HG03064 (cell line): ENCODE measurements at regions not wholly inside any gene's neighbourhood (a gene's known extent, or its start where the extent isn't known, plus 50 kb on each side); places are given as distances from the start of the nearest gene placed in this dataset.

Source experiments
- ATAC-seq: cut with Tn5 transposase; IDR thresholded peaks from one replicate; pipeline ENCODE4 v1.9.1; 2021; ENCODE audit warnings: low read depth; ENCODE audit not compliant: unreplicated experiment

- ATAC-seq = no peak
Observed at GRCh38 chr10:78404296-78404695, 370.6 kb downstream of the RPS24 start.

- no peak for ATAC-seq
Observed at GRCh38 chr10:78405231-78405630, 371.6 kb downstream of the RPS24 start.

GRCh38 chr10:78405736-78406135, 372.1 kb downstream of the RPS24 start:
- ATAC-seq = no peak

- ATAC-seq = no peak
Observed at GRCh38 chr10:78406648-78407008, 373.0 kb downstream of the RPS24 start.

DNA sequence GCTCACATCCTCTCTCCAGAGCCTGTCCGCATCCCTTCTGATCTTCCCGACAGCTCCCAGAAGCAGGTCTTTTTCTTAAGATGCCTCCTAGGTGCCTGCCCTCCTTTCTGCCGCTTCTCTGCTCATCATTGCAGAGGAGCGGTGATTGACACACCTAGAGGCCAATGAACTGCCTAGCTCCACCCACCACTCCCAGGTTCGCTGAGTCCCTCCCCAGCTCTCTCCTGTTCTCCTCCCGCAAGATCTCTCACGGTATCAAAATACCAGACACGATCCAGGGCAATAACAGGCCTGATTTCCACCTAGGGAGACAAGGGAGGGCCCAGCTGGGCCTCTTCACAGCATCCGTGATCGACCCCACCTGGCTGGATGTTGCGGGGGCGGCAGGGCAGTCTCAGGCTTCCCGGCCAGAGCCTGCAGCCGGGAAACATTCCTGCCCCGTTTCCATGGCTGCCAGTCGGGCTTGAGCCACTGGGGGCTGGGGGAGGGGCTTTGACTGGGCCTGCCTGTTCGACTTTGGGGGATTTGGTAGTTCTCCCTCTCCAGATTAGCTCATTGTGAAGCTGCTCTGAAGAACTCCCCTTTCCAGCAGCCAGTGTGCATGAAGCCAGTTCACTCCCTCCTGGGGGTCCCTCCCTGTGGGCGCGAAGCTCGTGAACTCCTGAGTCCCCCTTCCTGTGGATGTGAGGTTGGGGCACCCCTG, 373.5 kb downstream of the RPS24 start:
- no peak for ATAC-seq

DNA sequence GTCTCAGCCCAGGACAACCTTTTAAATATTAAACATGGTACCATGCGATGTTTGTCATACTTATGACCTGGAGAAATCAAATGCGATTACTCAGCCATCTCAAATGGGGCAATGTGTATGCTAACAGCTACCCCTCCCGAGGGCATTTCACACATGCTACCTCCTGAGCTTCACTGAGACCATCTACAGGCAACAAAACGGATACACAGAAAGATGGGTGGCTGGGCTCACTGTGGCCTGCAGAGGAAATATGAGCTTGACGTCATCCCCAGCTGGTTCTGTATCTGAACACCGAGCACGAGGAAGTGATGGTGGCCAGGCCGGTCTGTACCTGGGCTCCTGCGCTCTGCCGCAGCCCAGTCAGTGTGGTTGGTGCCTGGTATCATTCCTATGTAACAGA, 374.3 kb downstream of the RPS24 start:
- no peak for ATAC-seq

DNA sequence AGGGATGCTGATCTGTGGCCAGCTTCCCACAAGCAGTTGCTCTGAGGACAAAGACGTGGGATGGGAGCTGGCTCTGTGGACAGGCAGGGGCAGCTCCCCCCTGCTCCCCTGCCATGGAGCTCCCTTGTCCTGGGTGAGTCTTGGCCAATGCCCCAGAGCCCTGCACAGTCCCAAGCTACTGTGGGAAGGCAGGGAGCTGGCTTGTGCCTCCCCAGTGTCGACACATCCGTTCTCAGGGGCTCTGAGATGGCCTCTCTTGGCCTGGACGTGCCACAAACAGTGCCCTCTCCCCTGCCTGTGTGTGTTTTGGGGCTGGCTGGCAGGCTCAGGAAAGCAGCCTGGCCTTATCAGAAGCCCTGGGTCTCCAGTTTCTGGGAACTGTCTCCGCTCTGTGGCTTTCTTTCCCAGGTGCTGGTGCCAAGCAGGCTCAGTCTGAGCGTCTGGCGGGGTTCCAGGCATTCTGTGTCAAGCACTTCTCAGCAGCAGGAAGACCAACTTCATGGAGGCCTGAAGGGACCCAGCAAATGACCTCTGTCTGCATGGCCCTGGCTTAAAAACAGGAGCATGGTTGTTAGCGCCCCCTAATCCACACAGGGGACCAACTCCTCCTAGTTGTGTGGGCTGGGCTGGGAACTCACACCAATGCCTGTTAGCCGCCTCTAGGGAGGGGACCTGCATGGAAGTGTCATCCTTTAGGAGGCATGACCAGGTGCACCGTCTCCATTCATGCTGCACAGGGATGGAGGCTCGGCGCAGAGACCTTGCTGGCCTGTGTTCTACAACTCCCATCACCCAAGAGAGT, 375.2 kb downstream of the RPS24 start:
- ATAC-seq = no peak

- ATAC-seq = no peak
Observed at GRCh38 chr10:78410046-78410965, 376.6 kb downstream of the RPS24 start.

DNA sequence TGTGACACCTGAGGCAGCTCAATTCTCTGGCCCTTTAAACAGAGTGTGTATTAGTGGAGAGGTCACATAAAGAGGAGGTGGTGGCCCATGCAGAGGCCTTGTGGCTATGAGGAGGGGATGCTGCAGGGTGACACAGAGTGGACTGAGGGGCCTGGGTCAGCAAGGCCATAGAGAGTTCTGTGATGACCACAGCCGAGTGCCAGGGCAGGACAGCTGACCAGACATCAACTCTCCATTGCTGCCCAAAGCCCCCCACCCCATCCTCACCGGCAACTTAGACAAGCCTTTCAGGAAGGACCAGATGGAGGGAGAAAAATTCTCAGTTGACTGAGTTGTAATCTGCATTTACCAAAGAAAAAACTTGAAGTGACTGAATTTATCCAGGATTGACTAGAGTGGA, 378.1 kb downstream of the RPS24 start:
- no peak for ATAC-seq

DNA sequence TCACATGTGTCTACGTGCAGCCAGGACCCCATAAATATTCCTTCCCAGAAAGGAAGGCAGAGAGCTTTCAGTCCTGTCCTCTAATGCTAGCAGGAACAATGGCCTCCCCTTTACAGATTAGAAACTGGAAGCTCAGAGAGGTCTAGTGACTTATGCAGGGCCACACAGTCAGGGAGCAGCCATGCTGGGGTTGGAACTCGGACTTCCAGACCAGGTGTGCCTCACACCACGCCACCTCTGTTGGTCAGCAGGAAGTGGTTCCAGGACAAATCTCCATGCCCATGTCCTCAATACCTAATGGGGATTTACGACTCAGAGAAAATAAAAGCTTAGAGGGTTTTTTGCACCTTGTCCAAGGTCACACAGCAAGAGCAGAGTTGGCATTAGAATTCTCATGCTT, 378.9 kb downstream of the RPS24 start:
- no peak for ATAC-seq

DNA sequence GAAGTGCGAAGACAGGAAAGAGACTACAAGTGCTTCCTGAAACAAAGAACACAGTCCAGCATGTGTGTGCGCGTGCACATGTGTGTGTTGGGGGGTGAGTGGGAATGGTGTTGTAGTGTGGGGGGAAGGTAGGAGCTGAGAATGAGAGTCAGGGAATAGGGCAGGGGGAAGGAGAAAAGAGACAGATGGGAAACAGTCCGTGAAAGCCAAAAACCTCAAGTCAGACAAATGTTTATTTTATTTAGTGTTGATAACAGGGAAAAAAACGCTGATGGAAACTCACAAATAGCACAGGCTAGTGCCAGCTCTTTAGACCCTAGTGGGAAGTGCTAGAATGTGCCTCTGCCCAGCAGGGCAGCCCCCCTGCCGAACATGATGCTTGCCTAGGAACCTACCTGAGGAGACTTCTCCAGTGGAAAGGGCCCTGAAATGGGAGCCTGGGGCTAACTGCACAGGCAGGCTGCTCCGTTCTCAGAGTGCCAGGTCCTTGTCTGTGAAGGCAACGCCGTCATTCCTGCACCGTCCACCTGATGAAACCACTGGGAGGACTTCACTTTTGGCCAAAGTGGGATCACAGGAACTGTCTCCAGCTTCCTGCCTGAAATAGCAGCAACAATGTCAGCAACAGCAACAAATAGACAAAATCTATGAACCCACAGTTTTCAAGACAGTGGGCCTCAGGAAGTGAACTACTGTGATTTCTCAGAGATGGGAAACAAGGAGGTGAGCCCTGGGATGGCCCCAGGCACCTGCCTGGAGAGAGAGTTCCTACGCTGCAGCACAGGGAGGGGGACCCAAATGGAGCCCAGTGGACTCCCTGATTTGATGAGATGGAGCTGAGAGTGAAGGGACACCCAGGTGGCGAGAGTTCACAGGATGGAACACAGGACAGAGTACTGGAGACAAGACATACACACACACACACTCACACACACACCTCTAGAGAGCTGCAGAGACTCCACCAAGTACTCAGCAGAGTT, 379.7 kb downstream of the RPS24 start:
- no peak for ATAC-seq

GRCh38 chr10:78414380-78414779, 380.7 kb downstream of the RPS24 start:
- no peak for ATAC-seq

DNA sequence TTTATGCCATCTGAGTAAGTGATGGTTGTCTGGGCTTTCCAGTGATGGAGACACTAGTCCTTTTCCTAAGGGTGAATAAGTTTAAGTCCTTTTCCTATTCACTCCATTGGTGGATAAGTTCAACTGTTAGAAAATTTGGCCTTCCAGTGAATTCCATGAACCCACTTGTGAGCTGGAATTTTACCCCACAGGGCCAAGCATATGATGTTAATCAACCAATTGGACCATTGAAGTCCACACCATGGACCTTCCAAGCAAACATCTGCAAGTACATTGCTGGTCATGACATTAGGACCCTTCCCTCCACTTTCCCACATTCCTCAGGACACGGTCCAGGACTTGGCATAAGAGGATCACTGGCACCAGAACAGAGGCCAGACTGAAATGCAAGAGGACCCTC, 381.4 kb downstream of the RPS24 start:
- ATAC-seq = no peak

DNA sequence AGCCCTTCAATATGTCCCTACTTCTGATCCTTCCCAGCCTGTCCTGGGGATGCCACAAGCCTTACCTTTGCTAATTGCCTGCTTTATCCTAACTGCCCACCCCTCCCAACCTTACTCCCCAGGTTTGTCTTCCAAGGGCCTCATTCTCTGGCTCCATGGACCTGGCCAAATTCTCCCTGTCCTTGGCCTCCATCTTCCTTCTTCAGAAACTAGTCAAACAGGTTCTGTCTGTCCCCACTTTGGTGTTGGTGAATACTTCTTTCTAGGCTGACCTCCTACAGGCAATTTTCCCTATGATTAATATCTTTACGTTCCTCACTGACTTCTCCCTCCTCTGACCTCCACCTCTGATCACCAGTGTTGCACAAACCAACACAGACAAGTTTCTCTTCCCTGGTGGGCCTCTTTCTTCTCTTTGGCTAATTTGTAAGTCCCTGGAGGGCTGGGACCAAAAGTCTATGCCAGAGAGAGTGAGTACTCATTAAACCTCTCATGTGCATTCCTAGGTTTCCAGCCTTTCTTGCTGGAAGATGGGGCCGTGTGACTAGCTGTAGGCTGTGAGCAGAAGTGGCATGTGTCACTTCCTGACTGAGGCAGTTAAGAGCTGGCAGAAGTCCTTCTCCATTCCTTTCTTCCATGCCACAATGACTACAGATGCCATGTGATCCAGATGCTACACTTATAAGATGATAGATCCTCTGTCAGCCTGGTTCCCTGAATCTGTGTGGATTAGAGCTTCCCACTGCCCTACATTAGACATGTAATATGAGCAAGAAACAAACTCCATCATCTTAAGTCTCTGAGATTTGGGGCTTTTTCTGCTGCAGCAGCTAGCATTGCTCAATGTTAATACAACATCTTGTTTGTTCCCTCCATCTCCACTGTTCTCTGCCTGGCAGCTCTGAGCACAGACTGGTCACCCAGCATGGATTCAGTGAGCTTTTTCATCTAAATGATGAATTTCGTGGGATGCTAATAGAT, 382.7 kb downstream of the RPS24 start:
- no peak for ATAC-seq

DNA sequence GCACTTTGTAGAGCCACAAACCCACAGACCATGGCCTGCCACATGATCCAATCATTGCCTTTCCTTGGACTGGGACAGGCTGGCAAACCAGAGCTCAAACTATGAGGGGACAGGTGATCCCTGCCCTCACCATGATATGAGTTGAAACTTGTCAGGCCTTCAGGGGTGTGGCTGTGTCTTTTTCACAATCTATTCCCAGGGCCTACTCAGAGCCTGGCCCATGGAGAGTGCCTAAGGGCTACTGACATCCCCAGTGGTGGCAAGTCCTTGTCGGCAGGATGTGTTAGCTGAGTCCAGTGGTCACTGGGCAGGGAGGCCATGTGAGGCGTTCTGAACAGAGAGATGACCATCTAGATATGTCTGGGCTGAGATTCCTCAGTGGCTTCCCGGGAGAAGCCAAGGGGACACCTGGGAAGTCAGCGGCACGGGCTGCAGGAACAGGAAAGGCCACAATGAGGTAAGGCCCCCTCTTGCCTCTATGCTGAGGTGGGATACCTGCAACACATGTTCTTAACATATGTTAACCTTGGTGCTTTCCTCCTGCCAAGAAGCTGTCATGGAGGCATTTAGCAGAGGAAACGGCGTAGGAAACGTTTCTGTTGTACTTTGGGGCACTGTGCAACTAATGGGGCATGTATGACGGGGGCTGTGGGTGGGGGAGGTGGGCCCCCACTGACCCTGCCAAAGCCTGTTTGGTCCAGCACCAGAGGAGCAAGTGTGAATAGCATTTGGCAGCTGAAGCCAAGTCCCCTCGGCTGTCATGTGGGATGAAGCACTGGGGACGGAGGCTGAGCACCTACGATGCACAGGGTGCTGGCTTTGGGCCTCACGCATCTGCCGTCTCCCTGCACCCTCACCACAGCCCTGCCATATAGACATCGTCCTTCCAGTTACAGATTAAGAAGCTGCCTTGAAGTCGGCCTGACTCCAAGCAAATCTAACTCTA, 384.0 kb downstream of the RPS24 start:
- no peak for ATAC-seq

DNA sequence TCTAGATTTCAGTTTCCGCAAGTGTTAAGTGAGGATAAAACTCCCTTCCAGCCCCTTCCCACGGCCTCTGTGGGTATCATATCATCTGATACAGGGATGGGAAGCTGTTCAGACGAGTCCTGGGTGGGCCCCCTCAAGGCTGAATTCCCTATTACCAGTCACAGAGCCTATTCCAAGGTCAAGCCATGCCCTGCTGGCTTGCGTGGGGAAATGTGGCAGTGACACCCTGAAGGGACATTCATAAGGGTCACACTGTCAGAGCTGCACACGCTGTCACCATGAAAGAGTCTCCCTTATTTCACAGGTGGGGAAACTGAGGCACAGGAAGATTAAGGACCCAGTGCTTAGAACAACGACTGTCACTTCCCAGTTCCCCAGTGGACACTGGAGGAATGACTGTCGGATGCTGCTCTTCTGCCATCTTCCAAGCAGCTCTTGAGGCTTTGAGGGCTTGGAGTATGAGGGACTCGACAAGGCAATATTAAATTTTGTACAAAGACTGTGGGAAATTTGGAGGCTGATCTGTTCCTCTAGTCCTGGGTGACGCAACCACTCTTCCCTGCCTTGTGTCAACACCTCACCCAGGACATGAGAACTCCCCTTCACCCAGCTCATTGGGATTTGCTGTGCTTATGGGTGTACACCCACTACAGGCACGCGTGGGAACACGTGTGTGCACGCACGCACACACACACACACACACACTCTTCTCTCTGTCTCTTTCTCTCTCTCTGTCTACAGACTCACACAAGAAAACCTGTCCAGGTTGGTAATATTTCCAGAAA, 386.0 kb downstream of the RPS24 start:
- no peak for ATAC-seq
